Ovary (tissue), 7 donors: ENCODE measurements at regions not wholly inside any gene's neighbourhood (a gene's known extent, or its start where the extent isn't known, plus 50 kb on each side); places are given as distances from the start of the nearest gene placed in this dataset.

Source experiments
- DNase-seq, 5 donors: peaks; one replicate each; pipeline ENCODE4 v3.0.0-alpha.2; 2019 to 2020
- H3K27ac ChIP-seq, 2 donors: fragments of 200-600 bp; one replicate each; pipeline versions ENCODE4 v1.5.1 to v1.8.0; 2019 to 2022
- H3K27me3 ChIP-seq: fragments of 200-600 bp; one replicate; pipeline ENCODE4 v1.8.0; 2022
- H3K36me3 ChIP-seq: fragments of 200-600 bp; sonication (generic); one replicate; pipeline ENCODE4 v1.5.1; 2019
- H3K4me1 ChIP-seq: one replicate; pipeline ENCODE4 v1.8.1; 2013; ENCODE audit warnings: mild to moderate bottlenecking, moderate library complexity; ENCODE audit not compliant: insufficient read depth
- H3K4me3 ChIP-seq: fragments of 200-600 bp; sonication (generic); one replicate; pipeline ENCODE4 v1.5.1; 2017
- H3K9me3 ChIP-seq, 2 donors: fragments of 200-600 bp in 1 of 2; sonication (generic) in 1 of 2; one replicate each; pipeline versions ENCODE4 v1.5.1 to v1.8.1; 2013 to 2019; ENCODE audit warnings: mild to moderate bottlenecking in 1 of 2, moderate library complexity in 1 of 2
- CTCF ChIP-seq, 3 donors: fragments of 450-650 bp in 2 of 3; fragments of 200-600 bp in 1 of 3; IDR thresholded peaks; one replicate each; pipeline versions ENCODE4 v1.5.1 to v1.8.0; 2016 to 2022; ENCODE audit warnings: antibody characterized with exemption in 3 of 3, mild to moderate bottlenecking in 1 of 3
- EP300 ChIP-seq: sonication (generic); formaldehyde crosslinking; IDR thresholded peaks from one replicate; pipeline ENCODE4 v1.6.1; 2017; ENCODE audit warnings: antibody characterized with exemption
- POLR2A ChIP-seq: fragments of 450-650 bp; IDR thresholded peaks from one replicate; pipeline ENCODE4 v1.6.1; 2017; ENCODE audit warnings: antibody characterized with exemption, mild to moderate bottlenecking, moderate library complexity
- WGBS, 3 donors: extraction: QIAGEN DNeasy Blood & Tissue Kit in 1 of 3; methylation state at CpG; one replicate each; pipeline versions ENCODE4 v1.1.5 to v1.1.7; 2013 to 2017; 5-methylcytosine and 5-hydroxymethylcytosine counted together
- intact Hi-C, 4 donors: fragments of 100-400 bp; cut with DNase I; formaldehyde crosslinking; loops; one replicate each; pipeline versions ENCODE4 v1.11.0 to v1.15.1; 2022 to 2023
- donor health status: DM: no; HTN: no; CAD: no; lungs with moderate emphysema.
- donor health status: DM: no; HTN: no; CAD: no.
- donor health status: Bipolar disorder and iron deficiency.
- donor health status: DM: no; HTN: no; CAD: no.
- donor health status: DM: yes; HTN: yes; CAD: no.

- Histone ChIP-seq H3K36me3 (no peaks in the 10 kb centered on the region), H3K9me3 (no peaks in the 10 kb centered on the region), H3K27ac (no peak overlapping the region), H3K27me3 (no peaks in the 10 kb centered on the region), H3K4me1 (no peaks in the 10 kb centered on the region), H3K4me3 (no peak overlapping the region)
- no peak for TF ChIP-seq POLR2A
- no peak for TF ChIP-seq CTCF (IDR thresholded peaks at IDR 0.05)
- no peak for TF ChIP-seq EP300
- intact Hi-C loops: no loop called here
- DNase-seq: no peak
- 77 to 82% (median 79%) methylated on average over 4 of the region's 4 CpGs for WGBS, 3 donors
Observed at GRCh38 chr2:8399731-8400130, 282.1 kb upstream of the ID2 start.

- 78 to 85% (median 82%) methylated on average over 10 of the region's 10 CpGs for WGBS, 3 donors
- no peaks in the 10 kb centered on the region for H3K27me3 ChIP-seq
- H3K27ac ChIP-seq: no peak overlapping the region
- no peaks in the 10 kb centered on the region for H3K36me3 ChIP-seq
- TF ChIP-seq CTCF (IDR thresholded peaks at IDR 0.05) (no peak), EP300 (no peak), POLR2A (no peak)
- no peaks in the 10 kb centered on the region for H3K9me3 ChIP-seq
- H3K4me1 ChIP-seq: no peaks in the 10 kb centered on the region
- intact Hi-C loops: no loop called here
- DNase-seq: no peak
- no peak overlapping the region for H3K4me3 ChIP-seq
Observed at GRCh38 chr2:8400196-8400595, 281.7 kb upstream of the ID2 start.

- Histone ChIP-seq H3K4me3 (no peak overlapping the region), H3K27me3 (no peaks in the 10 kb centered on the region)
- intact Hi-C loops: no loop called here
Observed at GRCh38 chr2:8402222-8402621, 279.6 kb upstream of the ID2 start.

GRCh38 chr2:8403876-8404275 is 278.0 kb upstream of the ID2 start:
- WGBS, 3 donors: 80 to 87% (median 86%) methylated on average over 6 of the region's 6 CpGs
- TF ChIP-seq POLR2A: no peak
- TF ChIP-seq EP300: no peak
- no peak for TF ChIP-seq CTCF (IDR thresholded peaks at IDR 0.05)
- intact Hi-C loops: no loop called here

More at GRCh38 chr2:8402222-8402621, 279.6 kb upstream of the ID2 start:
- no peak overlapping the region for H3K27ac ChIP-seq
- no peaks in the 10 kb centered on the region for H3K4me1 ChIP-seq
- no peaks in the 10 kb centered on the region for H3K36me3 ChIP-seq
- 90 to 100% (median 100%) methylated on average over 1 of the region's 1 CpG for WGBS, 3 donors
- TF ChIP-seq POLR2A: no peak
- no peak for TF ChIP-seq EP300
- no peak for TF ChIP-seq CTCF (IDR thresholded peaks at IDR 0.05)
- DNase-seq: no peak
- no peaks in the 10 kb centered on the region for H3K9me3 ChIP-seq

GRCh38 chr2:8405334-8405733 is 276.5 kb upstream of the ID2 start:
- no peaks in the 10 kb centered on the region for H3K9me3 ChIP-seq
- no peak overlapping the region for H3K4me3 ChIP-seq
- WGBS, 3 donors: 92 to 95% (median 95%) methylated on average over 3 of the region's 3 CpGs
- H3K4me1 ChIP-seq: no peaks in the 10 kb centered on the region
- no peak overlapping the region for H3K27ac ChIP-seq
- H3K36me3 ChIP-seq: no peaks in the 10 kb centered on the region
- no peak for TF ChIP-seq EP300
- no peak for TF ChIP-seq POLR2A
- TF ChIP-seq CTCF (IDR thresholded peaks at IDR 0.05): no peak
- no peak for DNase-seq
- H3K27me3 ChIP-seq: no peaks in the 10 kb centered on the region
- intact Hi-C loops: no loop called here

More at GRCh38 chr2:8403876-8404275, 278.0 kb upstream of the ID2 start:
- no peaks in the 10 kb centered on the region for H3K4me1 ChIP-seq
- H3K36me3 ChIP-seq: no peaks in the 10 kb centered on the region
- H3K27me3 ChIP-seq: no peaks in the 10 kb centered on the region
- no peaks in the 10 kb centered on the region for H3K9me3 ChIP-seq
- H3K27ac ChIP-seq: no peak overlapping the region
- no peak for DNase-seq
- no peak overlapping the region for H3K4me3 ChIP-seq
